NCI-H2196 treated with DMSO at 0.1 percent for 48 hours (cell line): ENCODE measurements at regions not wholly inside any gene's neighbourhood (a gene's known extent, or its start where the extent isn't known, plus 50 kb on each side); places are given as distances from the start of the nearest gene placed in this dataset.
"Not testable (repeated sequence)": the region's sequence is repeated elsewhere in the genome, so short reads cannot be mapped to it uniquely, and the experiment has no call there.

ENCODE experiments used
- DNase-seq: peaks from one replicate; lab custom pipeline; 2025; ENCODE audit not compliant: unreplicated experiment; lab: John Stamatoyannopoulos, UW

DNA sequence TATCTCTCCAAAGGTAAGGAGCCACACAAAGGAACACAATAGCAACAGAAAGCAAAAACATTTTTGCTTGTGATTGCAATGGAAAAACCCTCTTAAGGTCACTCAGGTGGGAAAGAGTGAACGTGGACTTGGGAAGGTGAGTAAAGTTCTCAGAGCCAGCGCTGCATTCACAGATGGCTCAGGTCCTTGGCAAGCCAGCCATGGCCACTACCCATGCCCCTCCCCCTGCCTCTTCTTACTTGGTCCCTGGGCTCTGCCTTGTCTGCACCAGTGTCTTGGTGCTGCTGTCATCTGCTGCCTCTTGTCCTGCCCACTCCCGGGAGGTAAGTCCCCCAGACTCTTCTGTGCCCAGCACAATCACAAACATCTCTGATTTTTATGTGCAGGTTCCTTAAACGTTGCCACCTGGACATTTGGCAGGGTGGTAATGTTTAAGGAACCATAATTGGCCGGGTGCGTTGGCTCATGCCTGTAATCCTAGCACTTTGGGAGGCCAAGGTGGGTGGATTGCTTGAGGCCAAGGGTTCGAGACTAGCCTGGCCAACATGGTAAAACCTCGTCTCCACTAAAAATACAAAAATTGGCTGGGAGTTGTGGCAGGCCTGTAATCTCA is 74.6 kb downstream of the FEM1C start:
- DNase-seq: no peak

DNA sequence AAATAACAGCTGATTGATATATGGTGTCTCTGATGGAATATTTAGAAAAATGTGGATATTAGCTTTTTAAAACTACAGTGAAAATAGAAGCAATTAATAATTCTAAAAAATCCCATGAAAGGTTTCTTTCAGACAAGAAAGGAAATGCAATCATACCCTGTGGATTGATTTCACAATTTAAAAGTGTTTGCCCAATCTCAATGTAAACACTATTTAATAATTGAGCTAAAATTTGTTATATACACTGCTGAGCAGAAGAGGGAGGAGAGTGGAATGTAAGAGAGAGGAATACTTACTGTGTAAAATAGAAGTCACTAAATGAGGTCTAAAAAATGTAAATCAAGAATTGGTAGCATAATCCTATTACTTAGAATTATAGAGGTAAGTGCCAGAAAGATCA is 76.9 kb downstream of the FEM1C start:
- DNase-seq: no peak

DNA sequence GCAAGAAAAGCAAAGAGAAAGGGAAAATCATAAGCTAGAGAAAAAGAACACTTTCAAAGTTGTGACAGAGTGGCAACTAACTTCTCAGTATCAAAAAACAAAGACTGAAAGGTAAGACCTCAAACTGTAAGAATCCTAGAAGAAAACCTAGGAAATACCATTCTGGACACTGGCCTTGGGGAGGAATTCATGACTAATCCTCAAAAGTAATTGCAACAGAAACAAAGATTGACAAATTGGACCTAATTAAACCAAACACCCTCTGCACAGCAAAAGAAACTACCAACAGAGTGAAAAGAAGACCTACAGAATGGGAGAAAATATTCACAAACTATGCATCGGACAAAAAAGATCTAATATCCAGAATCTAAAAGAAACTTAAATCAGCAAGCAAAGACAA is 79.1 kb downstream of the FEM1C start:
- no peak for DNase-seq

DNA sequence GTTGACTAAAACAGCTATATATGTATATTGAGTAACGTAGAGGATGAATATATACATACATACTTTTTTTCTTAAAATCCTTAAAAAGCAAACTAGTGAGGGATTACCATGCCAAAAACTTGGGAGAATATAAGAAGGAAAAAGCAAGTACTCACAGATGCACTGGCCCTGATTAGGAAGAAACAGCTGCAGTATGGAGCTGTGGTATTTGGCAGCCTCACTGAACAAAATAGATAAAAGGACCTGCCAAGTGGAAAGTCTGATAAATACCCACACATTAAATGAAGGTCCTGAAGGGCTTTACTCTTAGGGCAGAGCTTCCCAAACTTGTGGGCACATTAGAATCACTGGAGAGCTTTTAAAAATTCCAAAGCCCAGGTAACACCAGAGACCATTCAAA is 80.6 kb downstream of the FEM1C start:
- DNase-seq: no peak

DNA sequence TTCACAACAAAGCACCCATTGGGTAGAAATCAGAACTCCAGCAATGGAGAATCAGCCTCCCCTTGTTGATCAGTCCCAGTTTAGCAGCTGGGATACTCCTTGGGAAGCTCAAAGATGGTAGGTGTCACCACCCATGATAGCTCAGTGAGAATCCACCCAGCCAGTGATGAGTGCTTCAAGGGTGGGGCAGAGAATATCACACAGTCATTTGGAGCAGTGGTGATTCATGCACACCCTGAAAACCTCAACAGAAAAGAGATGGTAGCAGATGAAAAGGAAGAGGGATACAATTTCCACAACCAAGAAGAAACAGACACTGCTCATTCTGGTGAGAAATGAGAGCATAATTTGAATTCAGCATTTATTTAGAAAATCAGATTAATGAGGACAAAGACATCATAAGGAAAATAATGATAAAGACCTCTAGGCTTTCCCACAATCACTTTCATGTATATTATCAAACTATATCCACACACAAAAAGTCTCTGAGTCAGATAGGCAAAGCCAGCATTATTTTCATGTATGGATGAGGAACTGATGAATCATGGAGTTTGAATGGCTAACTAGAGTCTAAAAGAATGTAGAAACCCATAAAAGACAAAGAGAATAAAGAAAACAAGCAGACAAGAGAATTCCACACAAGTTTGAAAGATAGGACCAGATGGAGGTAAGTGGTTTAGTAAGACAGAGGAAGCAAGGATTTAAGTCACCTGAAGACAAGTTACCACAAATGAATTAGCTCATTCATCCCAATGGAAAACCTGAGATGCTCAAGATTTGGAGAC is 82.9 kb downstream of the FEM1C start:
- DNase-seq: no peak

DNA sequence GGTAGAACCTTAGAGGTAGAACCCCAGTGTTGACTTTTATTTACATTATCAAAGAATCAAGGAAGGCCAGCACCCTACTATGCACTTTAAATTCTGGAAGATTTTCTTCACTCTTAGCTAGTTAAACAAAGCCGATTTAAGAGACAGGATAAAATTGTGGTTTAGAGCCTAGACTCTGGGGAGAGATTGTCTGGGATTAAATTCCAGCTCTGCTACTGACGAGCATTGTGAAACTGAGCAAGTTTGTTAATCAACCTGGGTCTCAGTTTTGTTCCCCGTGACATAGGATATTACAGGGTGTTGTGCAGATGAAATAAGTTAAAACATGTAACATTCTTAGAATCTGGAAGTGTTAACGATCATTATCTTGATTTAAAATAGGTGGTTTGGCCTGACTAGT is 83.5 kb downstream of the FEM1C start:
- no peak for DNase-seq

DNA sequence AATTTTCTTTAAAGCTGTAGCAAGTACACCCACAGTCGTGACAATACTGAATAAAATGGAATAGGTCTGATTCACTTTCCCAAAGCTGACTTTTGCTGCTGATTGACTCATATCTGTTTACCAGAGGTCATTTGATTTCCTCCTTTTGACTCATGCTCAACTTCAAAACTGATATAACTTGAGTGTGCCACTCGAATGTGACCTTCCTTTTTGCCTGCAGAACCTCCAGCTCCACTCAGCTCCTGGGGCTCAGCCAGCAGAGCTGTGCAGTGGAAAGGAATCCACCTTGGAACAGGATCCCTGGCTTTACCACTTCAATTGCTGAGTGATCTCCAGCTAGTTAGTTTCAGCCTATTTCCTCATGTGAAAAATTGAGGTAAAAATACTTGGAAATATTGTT is 84.1 kb downstream of the FEM1C start:
- no peak for DNase-seq

DNA sequence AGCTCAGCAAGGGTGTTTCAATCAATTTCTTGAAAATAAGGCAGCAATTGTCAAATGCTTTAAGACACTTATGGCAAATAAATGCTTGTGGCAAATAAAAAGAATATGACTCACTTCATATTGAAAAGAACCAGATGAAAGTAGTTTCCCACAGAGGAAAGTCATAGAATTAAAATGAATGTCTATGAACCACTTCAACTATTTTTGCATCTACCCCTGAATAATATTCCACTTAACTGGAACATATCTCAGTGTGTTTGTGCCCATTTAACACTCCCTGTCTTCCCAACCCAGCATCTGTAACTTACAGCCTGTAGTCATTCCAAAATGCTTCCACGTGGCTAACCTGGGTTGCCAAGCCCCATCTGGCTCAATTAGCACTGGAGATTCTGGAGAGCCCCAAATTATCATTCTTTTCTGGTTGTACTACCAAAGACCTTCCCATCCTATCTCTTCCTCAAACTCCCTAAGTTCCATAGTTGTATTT is 84.7 kb downstream of the FEM1C start:
- DNase-seq: no peak

DNA sequence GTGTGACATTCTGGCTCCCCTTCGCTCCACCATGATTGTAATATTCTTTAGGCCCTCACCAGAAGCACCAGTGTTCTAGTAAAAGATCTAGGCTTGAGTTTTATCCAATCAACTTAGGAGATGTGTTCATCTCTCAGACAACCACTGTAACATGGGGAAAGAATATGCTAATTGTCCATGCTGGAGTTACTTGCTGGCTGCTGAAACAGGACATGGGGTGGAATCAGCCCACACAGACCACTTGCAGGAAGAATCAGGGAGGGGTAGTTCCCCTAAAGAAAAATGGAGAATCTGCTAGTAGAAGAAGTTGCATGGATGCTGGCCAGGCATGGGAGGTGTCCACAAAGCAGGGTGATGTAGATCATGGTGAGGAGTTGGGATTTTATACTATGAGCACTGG is 86.2 kb downstream of the FEM1C start:
- no peak for DNase-seq

DNA sequence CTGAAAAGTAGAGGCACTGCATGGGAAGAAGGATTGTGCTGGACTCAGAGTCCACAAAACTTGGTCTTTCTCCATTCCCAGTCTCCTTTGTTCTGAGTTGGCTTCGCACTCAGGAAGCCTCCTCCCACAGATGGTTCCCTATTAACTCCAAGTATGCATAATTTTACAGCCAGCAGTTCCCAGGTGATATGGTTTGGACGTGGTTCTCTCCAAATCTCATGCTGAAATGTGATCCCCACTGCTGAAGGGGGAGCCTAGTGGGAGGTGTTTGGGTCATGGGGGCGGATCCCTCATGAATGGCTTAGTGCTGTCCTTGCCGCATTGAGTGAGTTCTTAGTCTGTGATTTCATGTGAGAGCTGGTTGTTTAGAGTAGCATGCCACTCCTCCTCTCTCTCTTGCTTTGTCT is 86.6 kb downstream of the FEM1C start:
- DNase-seq: no peak

DNA sequence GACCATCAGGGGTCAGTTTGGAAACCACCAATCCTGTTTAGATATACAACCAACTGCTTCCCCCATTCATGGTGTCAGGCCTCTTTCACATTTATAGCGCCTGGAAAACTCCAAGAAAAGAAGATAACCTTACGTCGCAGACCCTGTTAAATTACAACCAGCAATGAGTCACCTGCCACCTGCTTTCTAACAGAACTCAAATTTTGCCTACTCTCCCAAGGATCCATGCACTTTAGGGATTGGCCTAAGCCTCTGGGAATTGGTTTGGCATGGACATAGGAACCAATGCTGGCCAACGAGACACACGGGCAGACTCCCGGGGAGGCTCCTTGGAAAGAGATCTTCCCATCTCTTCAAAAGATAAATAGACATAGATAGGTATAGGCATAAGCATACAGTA is 87.0 kb downstream of the FEM1C start:
- no peak for DNase-seq

DNA sequence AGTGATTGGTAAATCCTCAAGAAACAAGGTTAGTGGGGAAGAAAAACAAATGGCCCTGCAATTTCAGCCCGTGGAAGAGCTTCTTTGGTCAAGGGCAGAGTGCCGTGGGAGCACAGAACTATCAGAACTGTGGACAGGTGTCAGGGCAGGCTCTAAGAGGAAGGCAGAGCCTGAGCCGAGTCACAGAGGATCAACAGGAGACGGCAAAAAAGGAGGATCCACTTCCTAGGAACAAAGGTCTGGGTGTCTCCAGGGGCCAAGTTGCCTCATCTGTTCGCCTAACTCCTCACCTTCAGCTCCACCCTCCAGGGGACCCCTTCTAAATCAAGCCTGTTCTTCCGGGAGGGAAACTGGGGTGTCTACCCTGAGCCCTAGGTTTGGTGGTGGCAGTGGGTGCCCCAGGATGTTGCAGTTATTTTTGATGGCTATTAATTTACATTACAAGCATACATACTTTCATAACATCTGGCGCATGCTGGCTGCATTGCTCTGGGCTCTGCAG is 88.0 kb downstream of the FEM1C start:
- no peak for DNase-seq

DNA sequence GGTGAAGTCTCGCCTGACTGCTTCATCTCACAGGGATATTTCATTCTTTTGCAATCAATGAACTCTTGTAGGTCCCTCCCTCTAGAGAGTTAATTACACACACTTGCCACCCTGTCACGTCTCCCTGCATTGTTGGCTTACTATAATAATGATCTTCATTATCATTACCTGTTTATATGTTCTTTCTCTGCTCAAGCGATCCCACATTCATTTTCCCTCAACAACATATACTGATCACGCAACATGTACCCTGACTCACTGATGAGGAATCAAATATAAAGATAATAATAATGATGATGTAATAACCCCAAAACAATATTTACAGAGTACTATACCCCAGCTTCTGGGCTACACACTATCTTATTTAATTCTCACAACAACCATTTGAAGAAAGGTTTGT is 88.5 kb downstream of the FEM1C start:
- DNase-seq: no peak

DNA sequence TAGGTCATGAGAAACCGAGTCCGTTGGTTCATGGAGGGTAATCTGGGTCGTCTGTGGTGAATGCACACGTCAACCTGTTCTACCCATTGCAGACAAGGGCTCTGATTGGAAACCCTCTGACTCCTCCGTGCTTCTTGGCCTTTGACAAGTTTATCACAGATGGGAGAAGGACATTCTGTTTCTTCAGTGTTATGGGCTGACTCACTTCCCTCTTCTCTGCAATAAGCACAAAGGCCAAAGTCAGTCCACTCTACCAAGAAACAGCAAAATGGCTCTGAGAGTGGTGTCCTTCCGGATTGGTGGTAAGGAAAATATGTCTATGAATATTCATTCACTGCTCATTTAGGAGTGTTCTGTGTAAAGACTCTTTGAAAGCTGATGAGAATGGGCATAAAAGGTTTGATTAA is 89.3 kb downstream of the FEM1C start:
- DNase-seq: no peak

DNA sequence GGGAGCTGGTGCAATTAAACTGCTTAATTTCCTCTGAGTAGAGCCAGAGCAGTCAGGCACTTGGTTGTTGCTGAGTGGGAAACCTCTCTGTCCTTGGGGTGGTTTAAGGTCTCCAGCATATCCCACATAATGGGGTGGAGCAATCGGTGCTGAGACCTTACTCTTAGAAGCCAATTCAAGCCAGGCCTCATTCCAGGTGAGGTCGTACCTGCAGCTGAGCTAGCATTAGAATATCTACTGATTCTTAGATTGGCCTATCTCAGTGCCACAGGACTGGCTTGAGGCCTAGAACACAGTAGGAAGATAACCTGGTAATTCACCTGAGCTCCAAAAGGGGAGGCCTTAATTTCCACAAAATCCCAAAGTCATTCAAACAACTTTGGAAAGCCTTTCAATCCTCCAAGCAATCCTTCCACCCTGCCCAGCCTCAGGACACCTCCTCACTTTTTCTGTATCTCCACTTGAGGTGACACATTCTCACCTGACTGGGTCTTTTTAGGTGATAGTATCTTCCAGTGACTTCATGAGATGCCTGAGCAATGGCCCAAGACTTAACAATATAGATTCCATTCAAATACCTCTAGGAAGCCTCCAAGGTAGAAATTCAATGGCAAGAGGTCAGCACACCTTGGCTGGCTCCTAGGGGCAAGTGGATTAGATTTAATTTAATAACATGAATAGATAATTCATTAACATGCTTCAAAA is 91.0 kb downstream of the FEM1C start:
- no peak for DNase-seq

DNA sequence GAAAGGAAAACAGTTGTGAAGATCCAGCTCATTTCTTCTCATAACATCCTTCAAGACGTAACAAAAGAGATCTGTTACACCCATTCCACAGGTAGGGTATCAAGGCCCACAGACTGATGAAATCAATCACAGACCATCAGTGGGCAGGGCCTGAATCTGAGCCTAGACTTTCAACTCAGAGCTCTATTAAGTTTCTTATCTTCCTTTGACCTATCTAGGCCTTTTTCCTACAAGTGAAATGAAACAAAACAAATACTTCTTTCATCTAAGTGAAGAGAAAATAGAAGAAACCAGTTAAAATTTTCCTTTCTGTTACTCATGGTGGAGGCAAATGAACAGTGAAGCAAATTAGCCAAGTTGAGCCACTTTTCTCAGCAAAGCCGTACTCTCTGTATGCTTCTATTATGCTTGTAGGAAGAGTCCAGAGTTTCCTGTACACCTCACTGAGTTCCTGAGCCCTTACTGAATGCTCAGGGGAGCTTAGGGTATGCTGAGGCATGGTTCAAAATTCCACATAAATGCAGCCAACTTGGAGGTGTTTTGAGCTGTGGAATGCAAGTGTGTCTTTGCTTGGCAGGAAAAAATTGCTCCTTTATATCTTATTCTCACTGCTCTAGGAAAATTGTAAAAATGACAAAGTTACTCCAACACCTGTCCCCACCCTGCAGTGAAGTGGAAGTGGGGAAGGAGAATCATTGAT is 91.9 kb downstream of the FEM1C start:
- no peak for DNase-seq

DNA sequence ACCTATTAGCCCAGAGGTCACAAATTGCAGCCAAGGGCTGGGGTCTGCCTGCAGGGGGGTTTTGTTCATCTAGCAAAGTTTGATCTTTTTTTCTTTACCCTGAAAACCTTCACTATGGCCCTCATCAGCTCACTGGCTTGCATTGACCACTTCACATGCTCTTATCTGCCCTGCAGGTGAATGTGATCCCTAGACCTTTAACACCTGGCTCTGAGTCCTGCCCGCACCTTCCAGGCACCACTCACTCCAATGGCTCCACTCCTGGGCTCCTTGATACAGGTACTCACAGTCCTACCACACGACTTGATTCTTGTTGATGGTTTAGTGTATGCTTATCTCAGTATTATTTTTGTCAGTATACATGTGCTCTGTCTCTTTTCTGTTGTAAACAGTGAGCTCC is 92.5 kb downstream of the FEM1C start:
- DNase-seq: no peak

DNA sequence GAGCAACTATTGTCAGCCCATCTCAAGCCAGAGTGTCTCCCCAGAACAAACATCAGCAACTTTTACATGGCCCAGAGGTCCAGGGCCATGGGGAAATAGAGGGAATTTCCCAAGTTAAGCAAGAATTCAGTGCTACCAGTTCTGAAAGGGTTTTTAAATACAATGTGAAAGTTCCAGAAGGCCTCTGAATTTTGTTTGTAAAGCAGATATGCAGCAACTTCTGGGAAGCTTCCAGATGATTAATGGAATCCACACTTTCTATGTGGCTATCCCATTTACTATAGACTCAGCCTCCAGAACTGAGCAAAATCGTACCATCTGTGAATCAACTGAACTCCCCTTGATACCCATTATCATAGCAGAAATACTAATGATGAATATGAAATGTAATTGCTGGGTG is 93.8 kb downstream of the FEM1C start:
- DNase-seq: no peak

DNA sequence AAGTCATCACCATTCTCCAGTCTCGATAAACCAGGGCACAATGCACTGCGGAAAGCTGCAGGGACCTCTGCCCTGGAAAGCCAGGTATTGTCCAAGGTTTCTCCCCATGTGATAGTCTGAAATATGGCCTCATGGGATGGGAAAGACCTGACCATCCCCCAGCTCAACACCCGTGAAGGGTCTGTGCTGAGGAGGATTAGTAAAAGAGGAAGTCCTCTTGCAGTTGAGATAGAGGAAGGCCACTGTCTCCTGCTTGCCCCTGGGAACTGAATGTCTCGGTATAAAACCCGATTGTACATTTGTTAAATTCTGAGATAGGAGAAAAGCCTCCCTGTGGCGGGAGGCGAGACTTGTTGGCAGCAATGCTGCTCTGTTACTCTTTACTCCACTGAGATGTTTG is 95.9 kb downstream of the FEM1C start:
- DNase-seq: not testable (repeated sequence)

DNA sequence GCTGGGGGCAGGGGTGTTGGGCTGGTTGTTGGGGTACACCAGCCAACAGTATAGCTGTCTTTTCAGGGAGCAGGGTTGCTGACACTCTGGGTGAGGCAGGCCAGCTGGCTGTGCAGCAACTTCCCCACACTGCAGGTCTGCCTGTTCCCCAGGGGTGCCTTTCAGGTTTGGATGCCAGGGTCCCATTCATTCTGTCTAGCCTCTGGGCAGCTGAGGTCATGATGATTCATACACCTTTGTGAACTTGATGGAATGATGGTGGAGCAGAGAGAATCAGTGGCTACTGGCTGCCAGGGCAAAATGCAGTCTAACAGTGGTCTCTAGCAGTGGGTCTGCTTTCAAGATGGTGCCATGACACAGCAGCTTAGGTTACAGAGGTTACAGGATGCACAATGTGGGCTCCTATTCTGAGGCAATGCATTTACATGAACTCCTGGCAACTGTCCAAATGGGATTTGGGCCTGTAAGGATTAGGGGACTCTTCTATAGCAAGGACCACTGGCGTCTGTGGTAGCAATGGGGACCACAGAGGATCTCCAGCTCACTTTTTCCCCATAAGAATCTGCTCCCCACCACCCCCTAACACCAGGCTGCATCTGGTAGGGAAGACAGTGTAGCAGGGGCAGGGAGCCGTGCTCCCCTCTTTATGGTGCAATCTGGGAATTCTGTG is 103.7 kb downstream of the FEM1C start:
- no peak for DNase-seq

DNA sequence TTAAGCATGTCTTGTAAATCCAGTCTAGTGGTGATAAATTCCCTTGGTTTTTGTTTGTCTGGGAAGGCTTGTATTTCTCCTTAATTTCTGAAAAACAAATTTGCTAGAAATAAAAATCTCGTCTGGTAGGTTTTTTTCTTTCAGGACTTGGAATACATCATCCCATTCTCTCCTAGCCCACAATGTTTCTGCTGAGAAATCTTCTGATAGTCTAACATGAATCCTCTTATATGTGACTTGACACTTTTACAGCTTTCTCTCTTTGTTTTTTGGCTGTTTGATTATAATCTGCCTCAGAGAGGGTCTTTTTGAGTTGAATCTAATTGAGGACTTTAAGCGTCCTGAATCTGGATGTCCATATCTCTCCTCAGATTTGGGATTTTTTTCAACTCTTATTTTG is 104.9 kb downstream of the FEM1C start:
- no peak for DNase-seq
